ENCODE measurements at regions not wholly inside any gene's neighbourhood (a gene's known extent, or its start where the extent isn't known, plus 50 kb on each side); places are given as distances from the start of the nearest gene placed in this dataset.

- H3K9me3 ChIP-seq (ENCODE audit: control insufficient read depth, insufficient read depth, low read depth, low read length): no peaks in the 10 kb centered on the region; the same call in 1 of the 2 replicates
- H3K36me3 ChIP-seq (ENCODE audit: control insufficient read depth, insufficient read depth, low read length): no peaks in the 10 kb centered on the region
- DNase-seq (ENCODE audit: low read depth, low spot score) (no peak), ATAC-seq (no peak)
- no peak overlapping the region for H3K4me3 ChIP-seq (ENCODE audit: low read depth in 2 of 2, low read length in 2 of 2)
- H3K27ac ChIP-seq (ENCODE audit: low read length): no peak overlapping the region
- TF ChIP-seq SIN3A (IDR thresholded peaks at IDR 0.05; ENCODE audit: borderline replicate concordance, insufficient read depth, low read depth, low read length): no peak
- TF ChIP-seq, protein P1, sequence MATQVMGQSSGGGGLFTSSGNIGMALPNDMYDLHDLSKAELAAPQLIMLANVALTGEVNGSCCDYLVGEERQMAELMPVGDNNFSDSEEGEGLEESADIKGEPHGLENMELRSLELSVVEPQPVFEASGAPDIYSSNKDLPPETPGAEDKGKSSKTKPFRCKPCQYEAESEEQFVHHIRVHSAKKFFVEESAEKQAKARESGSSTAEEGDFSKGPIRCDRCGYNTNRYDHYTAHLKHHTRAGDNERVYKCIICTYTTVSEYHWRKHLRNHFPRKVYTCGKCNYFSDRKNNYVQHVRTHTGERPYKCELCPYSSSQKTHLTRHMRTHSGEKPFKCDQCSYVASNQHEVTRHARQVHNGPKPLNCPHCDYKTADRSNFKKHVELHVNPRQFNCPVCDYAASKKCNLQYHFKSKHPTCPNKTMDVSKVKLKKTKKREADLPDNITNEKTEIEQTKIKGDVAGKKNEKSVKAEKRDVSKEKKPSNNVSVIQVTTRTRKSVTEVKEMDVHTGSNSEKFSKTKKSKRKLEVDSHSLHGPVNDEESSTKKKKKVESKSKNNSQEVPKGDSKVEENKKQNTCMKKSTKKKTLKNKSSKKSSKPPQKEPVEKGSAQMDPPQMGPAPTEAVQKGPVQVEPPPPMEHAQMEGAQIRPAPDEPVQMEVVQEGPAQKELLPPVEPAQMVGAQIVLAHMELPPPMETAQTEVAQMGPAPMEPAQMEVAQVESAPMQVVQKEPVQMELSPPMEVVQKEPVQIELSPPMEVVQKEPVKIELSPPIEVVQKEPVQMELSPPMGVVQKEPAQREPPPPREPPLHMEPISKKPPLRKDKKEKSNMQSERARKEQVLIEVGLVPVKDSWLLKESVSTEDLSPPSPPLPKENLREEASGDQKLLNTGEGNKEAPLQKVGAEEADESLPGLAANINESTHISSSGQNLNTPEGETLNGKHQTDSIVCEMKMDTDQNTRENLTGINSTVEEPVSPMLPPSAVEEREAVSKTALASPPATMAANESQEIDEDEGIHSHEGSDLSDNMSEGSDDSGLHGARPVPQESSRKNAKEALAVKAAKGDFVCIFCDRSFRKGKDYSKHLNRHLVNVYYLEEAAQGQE (IDR thresholded peaks at IDR 0.05; ENCODE audit: insufficient read depth in 1 of 2, low read depth in 2 of 2, low read length in 1 of 2): no peak
- TF ChIP-seq, protein P2, sequence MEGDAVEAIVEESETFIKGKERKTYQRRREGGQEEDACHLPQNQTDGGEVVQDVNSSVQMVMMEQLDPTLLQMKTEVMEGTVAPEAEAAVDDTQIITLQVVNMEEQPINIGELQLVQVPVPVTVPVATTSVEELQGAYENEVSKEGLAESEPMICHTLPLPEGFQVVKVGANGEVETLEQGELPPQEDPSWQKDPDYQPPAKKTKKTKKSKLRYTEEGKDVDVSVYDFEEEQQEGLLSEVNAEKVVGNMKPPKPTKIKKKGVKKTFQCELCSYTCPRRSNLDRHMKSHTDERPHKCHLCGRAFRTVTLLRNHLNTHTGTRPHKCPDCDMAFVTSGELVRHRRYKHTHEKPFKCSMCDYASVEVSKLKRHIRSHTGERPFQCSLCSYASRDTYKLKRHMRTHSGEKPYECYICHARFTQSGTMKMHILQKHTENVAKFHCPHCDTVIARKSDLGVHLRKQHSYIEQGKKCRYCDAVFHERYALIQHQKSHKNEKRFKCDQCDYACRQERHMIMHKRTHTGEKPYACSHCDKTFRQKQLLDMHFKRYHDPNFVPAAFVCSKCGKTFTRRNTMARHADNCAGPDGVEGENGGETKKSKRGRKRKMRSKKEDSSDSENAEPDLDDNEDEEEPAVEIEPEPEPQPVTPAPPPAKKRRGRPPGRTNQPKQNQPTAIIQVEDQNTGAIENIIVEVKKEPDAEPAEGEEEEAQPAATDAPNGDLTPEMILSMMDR (IDR thresholded peaks at IDR 0.05): no peak
- TF ChIP-seq POLR2AphosphoS5 (IDR thresholded peaks at IDR 0.05; ENCODE audit: low read depth, low read length): no peak
- no peak for TF ChIP-seq TCF7L2 (IDR thresholded peaks at IDR 0.05; ENCODE audit: low read depth, low read length)
- in situ Hi-C loops (cut with HindIII; ENCODE audit: low pct_unique_long_range_greater_than_20kb, low sequenced_read_pairs) (no loop called here), intact Hi-C loops (cut with micrococcal nuclease; ENCODE audit: unreplicated experiment) (loop anchor here (5.0 kb wide), 1 partner anchor 97 kb away; no protein-coding TSS in a partner anchor)
- no peaks in the 10 kb centered on the region for H3K4me1 ChIP-seq (ENCODE audit: control insufficient read depth, insufficient read depth, low read length)
- CTCF ChIA-PET: no interaction called here
- BruUV-seq (replicated peaks): no TSS peak
- POLR2A ChIA-PET: no interaction called here
- no peaks in the 10 kb centered on the region for H3K27me3 ChIP-seq (ENCODE audit: control insufficient read depth, insufficient read depth, low read length)
These were observed 67.3 kb upstream of the IL6 start for GRCh38 chr7:22659741-22660140.

GRCh38 chr7:22658031-22658430 is 69.0 kb upstream of the IL6 start:
- no peaks in the 10 kb centered on the region for H3K36me3 ChIP-seq (ENCODE audit: control insufficient read depth, insufficient read depth, low read length)
- intact Hi-C loops (cut with micrococcal nuclease; ENCODE audit: unreplicated experiment) (no loop called here), in situ Hi-C loops (cut with HindIII; ENCODE audit: low pct_unique_long_range_greater_than_20kb, low sequenced_read_pairs) (no loop called here)
- no peak overlapping the region for H3K4me3 ChIP-seq (ENCODE audit: low read depth in 2 of 2, low read length in 2 of 2)
- ChIA-PET POLR2A (no interaction called here), CTCF (no interaction called here)
- no peaks in the 10 kb centered on the region for H3K4me1 ChIP-seq (ENCODE audit: control insufficient read depth, insufficient read depth, low read length)
- TF ChIP-seq TCF7L2 (IDR thresholded peaks at IDR 0.05; ENCODE audit: low read depth, low read length) (no peak), POLR2AphosphoS5 (IDR thresholded peaks at IDR 0.05; ENCODE audit: low read depth, low read length) (no peak), SIN3A (IDR thresholded peaks at IDR 0.05; ENCODE audit: borderline replicate concordance, insufficient read depth, low read depth, low read length) (no peak)
- TF ChIP-seq, protein P1 (IDR thresholded peaks at IDR 0.05; ENCODE audit: insufficient read depth in 1 of 2, low read depth in 2 of 2, low read length in 1 of 2): no peak
- TF ChIP-seq, protein P2 (IDR thresholded peaks at IDR 0.05): no peak
- H3K9me3 ChIP-seq (ENCODE audit: control insufficient read depth, insufficient read depth, low read depth, low read length): no peaks in the 10 kb centered on the region; the same call in 1 of the 2 replicates
- no TSS peak for BruUV-seq (replicated peaks)
- ATAC-seq (no peak), DNase-seq (ENCODE audit: low read depth, low spot score) (no peak)
- H3K27ac ChIP-seq (ENCODE audit: low read length): no peak overlapping the region
- H3K27me3 ChIP-seq (ENCODE audit: control insufficient read depth, insufficient read depth, low read length): no peaks in the 10 kb centered on the region
